Esophagus squamous epithelium (tissue), 4 donors: ENCODE measurements at regions not wholly inside any gene's neighbourhood (a gene's known extent, or its start where the extent isn't known, plus 50 kb on each side); places are given as distances from the start of the nearest gene placed in this dataset.

Source experiments
- CTCF ChIP-seq, 6 experiments: fragments of 450-650 bp in 4 of 6; fragments of 200-600 bp in 2 of 6; sonication (generic) in 2 of 6; IDR thresholded peaks; one replicate each; pipeline ENCODE4 v1.5.1; 2016 to 2019; ENCODE audit warnings: antibody characterized with exemption in 6 of 6, mild to moderate bottlenecking in 4 of 6, moderate library complexity in 4 of 6
- POLR2A ChIP-seq, 4 donors: fragments of 450-650 bp; IDR thresholded peaks; one replicate each; pipeline ENCODE4 v1.6.1; 2017; ENCODE audit warnings: antibody characterized with exemption in 4 of 4, mild to moderate bottlenecking in 4 of 4, moderate library complexity in 3 of 4

- no peak for TF ChIP-seq POLR2A (IDR thresholded peaks at IDR 0.05)
- TF ChIP-seq CTCF (IDR thresholded peaks at IDR 0.05), result no peak
These were observed 114.5 kb downstream of the PALM2AKAP2 start for GRCh38 chr9:109894473-109894872.
